HG02870 (cell line): ENCODE measurements at regions not wholly inside any gene's neighbourhood (a gene's known extent, or its start where the extent isn't known, plus 50 kb on each side); places are given as distances from the start of the nearest gene placed in this dataset.
"Not testable (repeated sequence)": the region's sequence is repeated elsewhere in the genome, so short reads cannot be mapped to it uniquely, and the experiment has no call there.

Experiments
- ATAC-seq: cut with Tn5 transposase; IDR thresholded peaks from one replicate; pipeline ENCODE4 v1.9.1; 2021; ENCODE audit warnings: mild to moderate bottlenecking, moderate library complexity; ENCODE audit not compliant: unreplicated experiment

- ATAC-seq = not testable (repeated sequence)
Observed at GRCh38 chr1:72983011-72983410, 700.7 kb upstream of the NEGR1 start.

GRCh38 chr1:72969461-72969860, 687.1 kb upstream of the NEGR1 start:
- no peak for ATAC-seq

- no peak for ATAC-seq
Observed at GRCh38 chr1:72954943-72955342, 672.6 kb upstream of the NEGR1 start.

- ATAC-seq = not testable (repeated sequence)
Observed at GRCh38 chr1:72950900-72951299, 668.6 kb upstream of the NEGR1 start.

- ATAC-seq = no peak
Observed at GRCh38 chr1:72946903-72947499, 664.7 kb upstream of the NEGR1 start.

GRCh38 chr1:72942008-72942407, 659.7 kb upstream of the NEGR1 start:
- no peak for ATAC-seq

- ATAC-seq = no peak
Observed at GRCh38 chr1:72938408-72938807, 656.1 kb upstream of the NEGR1 start.

- no peak for ATAC-seq
Observed at GRCh38 chr1:72937905-72938304, 655.6 kb upstream of the NEGR1 start.

GRCh38 chr1:72936942-72937341, 654.6 kb upstream of the NEGR1 start:
- ATAC-seq = no peak

GRCh38 chr1:72936151-72936740, 653.9 kb upstream of the NEGR1 start:
- ATAC-seq = no peak

- ATAC-seq = no peak
Observed at GRCh38 chr1:72932025-72932424, 649.7 kb upstream of the NEGR1 start.

- no peak for ATAC-seq
Observed at GRCh38 chr1:72930528-72930927, 648.2 kb upstream of the NEGR1 start.

- no peak for ATAC-seq
Observed at GRCh38 chr1:72918940-72919339, 636.6 kb upstream of the NEGR1 start.

GRCh38 chr1:72917920-72918319, 635.6 kb upstream of the NEGR1 start:
- ATAC-seq = no peak

- no peak for ATAC-seq
Observed at GRCh38 chr1:72915581-72915980, 633.2 kb upstream of the NEGR1 start.

- ATAC-seq = no peak
Observed at GRCh38 chr1:72911656-72912055, 629.3 kb upstream of the NEGR1 start.

- ATAC-seq = no peak
Observed at GRCh38 chr1:72896256-72896655, 613.9 kb upstream of the NEGR1 start.

- ATAC-seq = no peak
Observed at GRCh38 chr1:72892461-72892860, 610.1 kb upstream of the NEGR1 start.

GRCh38 chr1:72891976-72892375, 609.6 kb upstream of the NEGR1 start:
- ATAC-seq = no peak

GRCh38 chr1:72885841-72886240, 603.5 kb upstream of the NEGR1 start:
- no peak for ATAC-seq

- ATAC-seq = no peak
Observed at GRCh38 chr1:72885017-72885416, 602.7 kb upstream of the NEGR1 start.

GRCh38 chr1:72869873-72870272, 587.5 kb upstream of the NEGR1 start:
- ATAC-seq = no peak

- ATAC-seq = no peak
Observed at GRCh38 chr1:72869441-72869840, 587.1 kb upstream of the NEGR1 start.
